ENCODE measurements at regions not wholly inside any gene's neighbourhood (a gene's known extent, or its start where the extent isn't known, plus 50 kb on each side); places are given as distances from the start of the nearest gene placed in this dataset.

DNA sequence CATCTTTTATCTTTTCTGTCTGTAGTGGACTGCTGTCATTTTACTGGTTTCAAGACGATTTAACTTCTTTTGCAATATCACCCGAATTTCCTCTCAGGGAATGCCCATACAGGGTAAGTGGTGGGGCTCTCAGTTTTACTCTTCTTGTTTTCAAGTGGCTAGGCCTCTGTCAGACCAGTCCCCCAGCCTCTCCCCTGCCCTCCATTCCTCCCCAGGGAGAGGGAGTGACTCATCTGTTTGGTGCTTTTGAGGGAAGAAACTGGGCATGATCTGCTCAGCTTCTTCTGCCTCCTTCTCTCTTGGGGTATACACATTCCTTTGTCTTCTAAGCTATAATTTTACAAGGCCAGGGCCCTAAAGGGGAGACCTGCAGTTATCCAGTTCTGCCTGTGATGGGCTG is 332.0 kb downstream of the CBLN1 start:
- TF ChIP-seq, protein P1, sequence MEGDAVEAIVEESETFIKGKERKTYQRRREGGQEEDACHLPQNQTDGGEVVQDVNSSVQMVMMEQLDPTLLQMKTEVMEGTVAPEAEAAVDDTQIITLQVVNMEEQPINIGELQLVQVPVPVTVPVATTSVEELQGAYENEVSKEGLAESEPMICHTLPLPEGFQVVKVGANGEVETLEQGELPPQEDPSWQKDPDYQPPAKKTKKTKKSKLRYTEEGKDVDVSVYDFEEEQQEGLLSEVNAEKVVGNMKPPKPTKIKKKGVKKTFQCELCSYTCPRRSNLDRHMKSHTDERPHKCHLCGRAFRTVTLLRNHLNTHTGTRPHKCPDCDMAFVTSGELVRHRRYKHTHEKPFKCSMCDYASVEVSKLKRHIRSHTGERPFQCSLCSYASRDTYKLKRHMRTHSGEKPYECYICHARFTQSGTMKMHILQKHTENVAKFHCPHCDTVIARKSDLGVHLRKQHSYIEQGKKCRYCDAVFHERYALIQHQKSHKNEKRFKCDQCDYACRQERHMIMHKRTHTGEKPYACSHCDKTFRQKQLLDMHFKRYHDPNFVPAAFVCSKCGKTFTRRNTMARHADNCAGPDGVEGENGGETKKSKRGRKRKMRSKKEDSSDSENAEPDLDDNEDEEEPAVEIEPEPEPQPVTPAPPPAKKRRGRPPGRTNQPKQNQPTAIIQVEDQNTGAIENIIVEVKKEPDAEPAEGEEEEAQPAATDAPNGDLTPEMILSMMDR (IDR thresholded peaks at IDR 0.05) = no peak
- no peak for TF ChIP-seq POLR2A (IDR thresholded peaks at IDR 0.05)

Measured in esophagus squamous epithelium (tissue), 4 donors.